ENCODE measurements at regions not wholly inside any gene's neighbourhood (a gene's known extent, or its start where the extent isn't known, plus 50 kb on each side); places are given as distances from the start of the nearest gene placed in this dataset.

GRCh38 chr20:54766483-54766882 lies 291.1 kb downstream of the DOK5 start:
- H3F3A ChIP-seq (ENCODE audit: insufficient read depth, low read depth), result no peaks in the 10 kb centered on the region

GRCh38 chr20:54763366-54763765 lies 288.0 kb downstream of the DOK5 start:
- Histone ChIP-seq H3K4me2 (no peak overlapping the region), H3F3A (ENCODE audit: insufficient read depth, low read depth) (no peaks in the 10 kb centered on the region), H3K4me3 (no peak overlapping the region), H3K27me3 (ENCODE audit: insufficient read depth, low read depth) (no peaks in the 10 kb centered on the region), H2AFZ (no peak overlapping the region), H3K36me3 (ENCODE audit: low read depth) (no peaks in the 10 kb centered on the region), H3K27ac (no peak overlapping the region), H3K4me1 (replicated peaks; ENCODE audit: insufficient read depth) (no peaks in the 10 kb centered on the region), H3K79me2 (ENCODE audit: low read depth) (no peaks in the 10 kb centered on the region), H3K9me2 (ENCODE audit: insufficient read depth) (no peaks in the 10 kb centered on the region), H3K9me3 (ENCODE audit: insufficient read depth, low read depth) (no peaks in the 10 kb centered on the region), H4K20me1 (ENCODE audit: insufficient read depth) (no peaks in the 10 kb centered on the region)
- no peak for DNase-seq
- BruUV-seq (replicated peaks), result no TSS peak
- POLR2A ChIA-PET (ENCODE audit: unreplicated experiment), result no interaction called here
- intact Hi-C loops (cut with micrococcal nuclease; ENCODE audit: unreplicated experiment), result no loop called here
- no peak for TF ChIP-seq CTCF (conservative IDR thresholded peaks at IDR 0.05)
- no peak for TF ChIP-seq EZH2 (IDR thresholded peaks at IDR 0.05; ENCODE audit: low read depth)
- CTCF ChIA-PET, result no interaction called here

More at GRCh38 chr20:54766483-54766882, 291.1 kb downstream of the DOK5 start:
- no peak for TF ChIP-seq EZH2 (IDR thresholded peaks at IDR 0.05; ENCODE audit: low read depth)
- no peak for TF ChIP-seq CTCF (conservative IDR thresholded peaks at IDR 0.05)
- CTCF ChIA-PET, result no interaction called here
- H3K4me1 ChIP-seq (replicated peaks; ENCODE audit: insufficient read depth), result no peaks in the 10 kb centered on the region
- POLR2A ChIA-PET (ENCODE audit: unreplicated experiment), result interaction anchor here (0.8 kb wide), 1 partner anchor 16 kb away, joined by 4 read pairs; no protein-coding TSS in a partner anchor
- no peaks in the 10 kb centered on the region for H4K20me1 ChIP-seq (ENCODE audit: insufficient read depth)
- BruUV-seq (replicated peaks), result no TSS peak
- H3K79me2 ChIP-seq (ENCODE audit: low read depth), result no peaks in the 10 kb centered on the region
- H3K4me2 ChIP-seq, result no peak overlapping the region
- no peaks in the 10 kb centered on the region for H3K9me3 ChIP-seq (ENCODE audit: insufficient read depth, low read depth)
- H3K36me3 ChIP-seq (ENCODE audit: low read depth), result no peaks in the 10 kb centered on the region
- no peak for DNase-seq
- H3K4me3 ChIP-seq, result no peak overlapping the region
- no peaks in the 10 kb centered on the region for H3K27me3 ChIP-seq (ENCODE audit: insufficient read depth, low read depth)
- H3K27ac ChIP-seq, result no peak overlapping the region
- H2AFZ ChIP-seq, result no peak overlapping the region
- intact Hi-C loops (cut with micrococcal nuclease; ENCODE audit: unreplicated experiment), result no loop called here
- H3K9me2 ChIP-seq (ENCODE audit: insufficient read depth), result no peaks in the 10 kb centered on the region

GRCh38 chr20:54759589-54759988 lies 284.2 kb downstream of the DOK5 start:
- DNase-seq, result no peak
- intact Hi-C loops (cut with micrococcal nuclease; ENCODE audit: unreplicated experiment), result no loop called here
- H3F3A ChIP-seq (ENCODE audit: insufficient read depth, low read depth), result no peaks in the 10 kb centered on the region
- BruUV-seq (replicated peaks), result no TSS peak
- H3K4me1 ChIP-seq (replicated peaks; ENCODE audit: insufficient read depth), result no peaks in the 10 kb centered on the region
- H3K79me2 ChIP-seq (ENCODE audit: low read depth), result no peaks in the 10 kb centered on the region
- CTCF ChIA-PET, result no interaction called here
- no peaks in the 10 kb centered on the region for H3K9me3 ChIP-seq (ENCODE audit: insufficient read depth, low read depth)
- H3K9me2 ChIP-seq (ENCODE audit: insufficient read depth), result no peaks in the 10 kb centered on the region
- no peaks in the 10 kb centered on the region for H3K36me3 ChIP-seq (ENCODE audit: low read depth)
- no peak overlapping the region for H3K4me2 ChIP-seq
- TF ChIP-seq CTCF (conservative IDR thresholded peaks at IDR 0.05) (no peak), EZH2 (IDR thresholded peaks at IDR 0.05; ENCODE audit: low read depth) (no peak)
- H3K27me3 ChIP-seq (ENCODE audit: insufficient read depth, low read depth), result no peaks in the 10 kb centered on the region
- no peak overlapping the region for H3K27ac ChIP-seq
- H3K4me3 ChIP-seq, result no peak overlapping the region
- POLR2A ChIA-PET (ENCODE audit: unreplicated experiment), result no interaction called here
- H4K20me1 ChIP-seq (ENCODE audit: insufficient read depth), result no peaks in the 10 kb centered on the region
- H2AFZ ChIP-seq, result no peak overlapping the region

All from PC-9 (cell line).